ENCODE measurements at regions not wholly inside any gene's neighbourhood (a gene's known extent, or its start where the extent isn't known, plus 50 kb on each side); places are given as distances from the start of the nearest gene placed in this dataset.

DNA sequence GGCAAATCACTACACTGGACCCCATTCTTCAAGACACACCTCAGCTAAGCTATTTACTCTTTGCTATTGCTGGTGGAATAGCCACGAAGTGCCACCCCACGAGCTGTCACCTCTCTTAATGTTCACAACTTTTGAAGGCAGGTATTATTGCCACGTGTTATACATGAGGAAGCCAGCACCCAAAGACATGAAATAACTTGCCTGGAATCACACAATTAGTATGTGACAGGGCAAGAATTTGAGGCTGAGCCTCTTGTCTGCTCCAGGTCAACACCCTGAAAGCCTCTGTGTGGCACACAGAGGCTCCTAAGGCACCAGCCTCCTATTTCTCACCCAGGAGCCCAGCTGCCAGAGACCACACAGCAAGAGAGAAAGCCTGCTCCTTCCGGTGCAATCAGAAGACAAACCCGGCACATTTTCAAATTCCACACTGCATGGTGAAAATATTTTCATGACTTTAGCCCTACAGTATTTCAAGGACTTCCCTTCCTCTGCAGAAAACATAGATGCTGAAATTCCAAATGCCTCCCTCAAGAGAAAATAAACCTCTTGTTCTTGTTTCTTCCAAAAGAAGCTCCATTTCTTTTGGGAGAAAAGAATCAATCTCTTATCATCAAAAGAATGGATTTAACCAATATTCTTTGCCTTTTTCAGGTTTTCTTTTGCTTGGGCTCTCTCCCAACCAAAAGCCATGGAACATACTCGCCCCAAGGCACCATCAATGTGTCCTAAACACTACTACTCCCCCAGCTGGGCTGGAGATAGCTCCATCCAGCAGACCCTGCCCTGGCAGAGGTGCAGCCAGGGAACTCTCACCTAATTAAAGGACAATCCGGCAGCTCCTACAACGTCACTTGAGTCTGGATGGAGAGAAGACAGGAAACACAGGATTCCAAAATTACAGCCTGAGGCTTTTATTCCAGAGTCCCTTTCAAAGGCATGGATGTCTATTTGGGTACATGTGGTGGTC is 84.7 kb upstream of the THBS1 start:
- Histone ChIP-seq H3K9me2 (ENCODE audit: insufficient read depth) (no peaks in the 10 kb centered on the region), H3K9me3 (ENCODE audit: low read depth) (no peaks in the 10 kb centered on the region), H3K27ac (no peak overlapping the region), H3K4me1 (ENCODE audit: insufficient read depth) (peaks cover 37% of the 10 kb centered on the region), H3K36me3 (ENCODE audit: low read depth) (no peaks in the 10 kb centered on the region), H4K20me1 (ENCODE audit: insufficient read depth) (no peaks in the 10 kb centered on the region), H3K79me2 (ENCODE audit: insufficient read depth) (no peaks in the 10 kb centered on the region), H3K27me3 (replicated peaks; ENCODE audit: insufficient read depth) (no peaks in the 10 kb centered on the region), H3F3A (ENCODE audit: insufficient read depth) (peaks cover 8% of the 10 kb centered on the region; the same call in 1 of the 2 replicates), H2AFZ (peak overlapping the region; percentile 49), H3K4me3 (no peak overlapping the region), H3K4me2 (ENCODE audit: unreplicated experiment) (no peak overlapping the region), H3K9ac (no peak overlapping the region)
- WGBS, 2 experiments (ENCODE audit: low coverage in 1 of 2, low lambda C conversion rate in 2 of 2, missing lambda C conversion rate in 2 of 2), result 56 to 59% methylated on average over 8 of the region's 8 CpGs
- in situ Hi-C loops (cut with MboI), result no loop called here
- TF ChIP-seq EZH2 (IDR thresholded peaks at IDR 0.05; ENCODE audit: insufficient read depth, poor library complexity, severe bottlenecking) (no peak), EZH2phosphoT487 (IDR thresholded peaks at IDR 0.05; ENCODE audit: insufficient read depth, low read depth) (no peak)
- peak; percentile 49 for DNase-seq

DNA sequence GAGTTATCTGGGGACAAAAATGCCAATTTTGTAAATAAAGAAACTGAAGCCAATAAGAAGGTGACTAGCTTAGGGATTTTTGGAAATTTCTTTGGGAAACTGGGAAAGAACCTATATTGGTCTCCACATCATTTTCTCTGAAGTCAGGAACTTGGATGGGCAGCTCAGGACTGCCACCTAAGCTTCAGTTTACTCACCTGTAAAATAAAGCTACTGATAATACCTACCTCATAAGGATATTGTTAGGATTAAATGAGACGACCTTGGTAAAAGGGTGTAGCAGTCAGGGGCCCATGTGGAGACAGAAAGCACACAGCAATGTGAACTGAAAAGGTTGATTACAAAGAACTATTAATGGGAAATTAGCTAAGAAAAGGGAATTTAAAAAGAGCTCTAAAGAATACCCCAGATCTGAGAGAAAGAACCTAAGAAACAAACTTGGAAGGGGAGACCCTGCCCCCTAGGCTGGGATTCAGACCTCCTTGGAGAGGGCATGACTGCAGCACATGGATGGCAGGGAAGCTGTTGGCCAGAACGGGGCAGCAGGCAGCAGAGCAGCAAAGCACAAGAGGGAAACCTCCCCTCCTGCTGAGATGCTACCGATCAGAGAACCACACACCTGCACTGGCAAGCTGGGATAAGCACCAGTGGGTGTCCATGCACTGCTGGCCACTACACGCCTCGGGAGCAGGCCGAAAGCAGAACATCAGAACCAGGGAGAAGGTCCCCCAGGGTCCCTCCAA is 83.7 kb upstream of the THBS1 start:
- Histone ChIP-seq H3K4me2 (ENCODE audit: unreplicated experiment) (no peak overlapping the region), H3K27ac (no peak overlapping the region), H3K9me2 (ENCODE audit: insufficient read depth) (no peaks in the 10 kb centered on the region), H3K9ac (no peak overlapping the region), H3F3A (ENCODE audit: insufficient read depth) (peaks cover 8% of the 10 kb centered on the region; the same call in 1 of the 2 replicates), H3K27me3 (replicated peaks; ENCODE audit: insufficient read depth) (no peaks in the 10 kb centered on the region), H3K9me3 (ENCODE audit: low read depth) (no peaks in the 10 kb centered on the region), H3K36me3 (ENCODE audit: low read depth) (no peaks in the 10 kb centered on the region), H3K4me3 (no peak overlapping the region), H2AFZ (peak overlapping the region; percentile 49), H3K4me1 (ENCODE audit: insufficient read depth) (peaks cover 37% of the 10 kb centered on the region), H3K79me2 (ENCODE audit: insufficient read depth) (no peaks in the 10 kb centered on the region), H4K20me1 (ENCODE audit: insufficient read depth) (no peaks in the 10 kb centered on the region)
- 90 to 94% methylated on average over 6 of the region's 6 CpGs for WGBS, 2 experiments (ENCODE audit: low coverage in 1 of 2, low lambda C conversion rate in 2 of 2, missing lambda C conversion rate in 2 of 2)
- no peak for TF ChIP-seq EZH2 (IDR thresholded peaks at IDR 0.05; ENCODE audit: insufficient read depth, poor library complexity, severe bottlenecking)
- no peak for TF ChIP-seq EZH2phosphoT487 (IDR thresholded peaks at IDR 0.05; ENCODE audit: insufficient read depth, low read depth)
- DNase-seq, result no peak
- in situ Hi-C loops (cut with MboI), result no loop called here

GRCh38 chr15:39497759-39498565 is 82.9 kb upstream of the THBS1 start:
- Histone ChIP-seq H4K20me1 (ENCODE audit: insufficient read depth) (no peaks in the 10 kb centered on the region), H3F3A (ENCODE audit: insufficient read depth) (peaks cover 8% of the 10 kb centered on the region; the same call in 1 of the 2 replicates), H3K4me3 (no peak overlapping the region), H2AFZ (no peak overlapping the region), H3K27me3 (replicated peaks; ENCODE audit: insufficient read depth) (no peaks in the 10 kb centered on the region), H3K9me2 (ENCODE audit: insufficient read depth) (no peaks in the 10 kb centered on the region), H3K36me3 (ENCODE audit: low read depth) (no peaks in the 10 kb centered on the region), H3K9ac (no peak overlapping the region), H3K27ac (peak overlapping the region; percentile 8; the same call in 1 of the 2 replicates), H3K9me3 (ENCODE audit: low read depth) (no peaks in the 10 kb centered on the region), H3K4me2 (ENCODE audit: unreplicated experiment) (no peak overlapping the region), H3K4me1 (ENCODE audit: insufficient read depth) (peaks cover 37% of the 10 kb centered on the region), H3K79me2 (ENCODE audit: insufficient read depth) (no peaks in the 10 kb centered on the region)
- TF ChIP-seq EZH2phosphoT487 (IDR thresholded peaks at IDR 0.05; ENCODE audit: insufficient read depth, low read depth), result no peak
- no peak for TF ChIP-seq EZH2 (IDR thresholded peaks at IDR 0.05; ENCODE audit: insufficient read depth, poor library complexity, severe bottlenecking)
- peak; percentile 74 for DNase-seq
- in situ Hi-C loops (cut with MboI), result no loop called here
- WGBS, 2 experiments (ENCODE audit: low coverage in 1 of 2, low lambda C conversion rate in 2 of 2, missing lambda C conversion rate in 2 of 2), result 44 to 53% methylated on average over 4 of the region's 4 CpGs

GRCh38 chr15:39498629-39499028 is 82.2 kb upstream of the THBS1 start:
- H3K9me2 ChIP-seq (ENCODE audit: insufficient read depth), result no peaks in the 10 kb centered on the region
- in situ Hi-C loops (cut with MboI), result no loop called here
- no peak overlapping the region for H3K9ac ChIP-seq
- no peak overlapping the region for H3K4me3 ChIP-seq
- no peak overlapping the region for H3K4me2 ChIP-seq (ENCODE audit: unreplicated experiment)
- H3K4me1 ChIP-seq (ENCODE audit: insufficient read depth), result peaks cover 37% of the 10 kb centered on the region
- H3K79me2 ChIP-seq (ENCODE audit: insufficient read depth), result no peaks in the 10 kb centered on the region
- H3K27me3 ChIP-seq (replicated peaks; ENCODE audit: insufficient read depth), result no peaks in the 10 kb centered on the region
- WGBS, 2 experiments (ENCODE audit: low coverage in 1 of 2, low lambda C conversion rate in 2 of 2, missing lambda C conversion rate in 2 of 2), result 48 to 53% methylated on average over 4 of the region's 4 CpGs
- no peak for TF ChIP-seq EZH2 (IDR thresholded peaks at IDR 0.05; ENCODE audit: insufficient read depth, poor library complexity, severe bottlenecking)
- no peak for TF ChIP-seq EZH2phosphoT487 (IDR thresholded peaks at IDR 0.05; ENCODE audit: insufficient read depth, low read depth)
- H3F3A ChIP-seq (ENCODE audit: insufficient read depth), result peaks cover 9% of the 10 kb centered on the region; the same call in 1 of the 2 replicates
- H4K20me1 ChIP-seq (ENCODE audit: insufficient read depth), result no peaks in the 10 kb centered on the region
- H3K36me3 ChIP-seq (ENCODE audit: low read depth), result no peaks in the 10 kb centered on the region
- H2AFZ ChIP-seq, result 0 out of 2 replicates have a peak overlapping the region, but pooled peaks have one; percentile 23
- no peak for DNase-seq
- H3K27ac ChIP-seq, result peak overlapping the region; percentile 8; the same call in 1 of the 2 replicates
- H3K9me3 ChIP-seq (ENCODE audit: low read depth), result no peaks in the 10 kb centered on the region
